ENCODE measurements at regions not wholly inside any gene's neighbourhood (a gene's known extent, or its start where the extent isn't known, plus 50 kb on each side); places are given as distances from the start of the nearest gene placed in this dataset.

DNA sequence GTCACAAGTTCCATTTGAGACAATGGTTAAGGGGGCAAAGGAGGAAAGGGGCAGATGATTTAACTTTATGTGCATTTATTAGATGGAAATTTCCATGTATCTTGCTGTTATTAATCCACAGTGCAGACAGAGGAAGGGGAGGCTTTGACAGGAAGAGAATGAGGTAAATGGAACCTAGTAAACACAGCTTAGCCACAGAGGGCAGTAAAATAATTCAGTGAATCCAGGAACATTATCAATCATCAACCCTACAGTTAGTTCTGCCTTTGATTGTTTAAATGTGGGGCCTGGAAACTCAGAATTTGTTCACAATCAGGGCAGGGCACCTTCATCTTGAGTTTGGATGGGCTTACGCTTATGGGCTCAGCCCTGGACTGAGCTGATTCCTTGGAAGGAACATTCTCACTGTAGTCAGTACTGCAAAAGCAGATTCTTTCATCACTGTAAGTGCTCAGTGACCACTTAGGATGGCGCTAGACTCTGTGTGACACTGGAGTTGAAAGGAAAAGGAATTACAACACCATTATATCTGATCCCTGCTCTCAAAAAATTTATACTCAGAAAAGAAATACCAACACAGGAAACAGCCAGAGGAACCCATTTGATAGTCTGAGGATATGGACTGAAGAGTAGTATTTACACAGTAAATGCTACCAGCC, 169.5 kb downstream of the PIK3R1 start:
- H3K4me3 ChIP-seq (ENCODE audit: low read depth, low read length) = no peak overlapping the region

DNA sequence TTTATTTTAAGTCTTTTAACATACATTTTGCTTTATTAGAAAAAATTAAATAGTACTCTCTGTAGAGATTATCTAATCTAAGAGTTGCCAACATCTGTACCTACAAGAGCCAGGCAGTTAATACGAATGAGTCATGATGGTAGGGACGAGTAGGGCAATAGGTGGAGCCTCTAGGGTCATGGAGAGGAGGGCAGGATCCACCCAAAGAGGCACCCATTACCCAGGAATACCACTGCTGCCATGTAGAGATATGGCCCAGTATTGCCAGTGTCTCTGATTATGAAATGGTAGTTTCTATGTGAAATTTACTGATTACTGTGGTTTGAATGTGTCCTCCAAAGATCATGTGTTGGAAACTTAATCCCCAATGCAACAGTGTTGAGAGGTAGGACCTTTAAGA, 170.4 kb downstream of the PIK3R1 start:
- TF ChIP-seq CTCF (IDR thresholded peaks at IDR 0.05; ENCODE audit: low read depth, low read length) = no peak

More for the DNA sequence above, 169.5 kb downstream of the PIK3R1 start:
- TF ChIP-seq CTCF (IDR thresholded peaks at IDR 0.05; ENCODE audit: low read depth, low read length) = no peak

DNA sequence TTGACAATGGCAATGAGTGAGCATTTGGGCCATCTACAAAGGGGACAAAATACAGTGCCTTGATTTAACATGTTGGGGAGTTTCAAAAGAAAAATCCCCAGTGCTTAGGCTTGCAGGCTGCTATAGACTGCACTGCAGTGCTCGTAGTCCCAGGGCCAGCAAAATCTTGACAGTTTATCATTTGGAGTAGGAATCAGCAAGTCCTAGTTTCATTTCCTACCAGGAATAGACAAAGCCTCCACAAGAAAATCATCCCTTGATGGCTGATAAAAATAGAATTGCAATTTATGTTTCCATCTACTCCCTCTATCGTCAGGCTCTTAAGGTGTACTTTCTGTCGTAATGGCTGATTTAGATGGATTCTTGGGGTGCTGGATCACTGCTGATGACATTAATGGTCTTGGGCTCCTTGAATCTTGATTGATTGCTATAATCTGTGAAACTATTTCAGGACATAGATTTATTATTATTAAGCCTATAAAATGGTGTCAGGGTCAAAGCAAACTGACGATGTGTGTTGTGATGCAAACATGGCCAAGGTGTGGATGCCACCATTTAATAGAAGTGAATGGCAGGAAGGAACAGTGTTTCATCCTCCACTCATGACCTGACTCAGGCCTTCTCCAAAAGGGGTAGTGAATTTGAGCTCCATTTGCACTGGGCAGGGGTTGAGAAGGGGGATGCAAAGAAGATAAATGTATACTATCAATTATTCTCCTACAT, 171.7 kb downstream of the PIK3R1 start:
- TF ChIP-seq CTCF (IDR thresholded peaks at IDR 0.05; ENCODE audit: low read depth, low read length) = no peak
- no peak overlapping the region for H3K4me3 ChIP-seq (ENCODE audit: low read depth, low read length)

More for the DNA sequence above, 170.4 kb downstream of the PIK3R1 start:
- H3K4me3 ChIP-seq (ENCODE audit: low read depth, low read length) = no peak overlapping the region

DNA sequence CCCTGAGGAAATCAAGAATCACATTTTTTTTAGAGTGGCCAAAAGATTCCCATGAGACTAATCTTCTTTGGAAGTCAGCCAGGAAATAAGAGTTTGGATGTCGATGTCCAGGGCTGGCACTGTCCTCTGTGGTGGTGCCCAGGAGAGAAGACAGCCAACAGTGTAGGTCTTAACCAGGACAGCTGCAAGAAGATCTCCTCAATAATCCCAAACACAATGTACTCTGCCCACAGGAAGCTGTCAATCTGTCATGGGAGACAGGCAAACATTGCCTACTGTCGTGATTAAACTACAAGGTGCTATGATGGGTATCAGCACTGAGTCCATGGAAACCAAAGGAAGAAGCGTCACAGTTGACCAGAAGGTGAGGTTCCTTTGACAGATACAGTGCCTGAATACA, 174.1 kb downstream of the PIK3R1 start:
- no peak overlapping the region for H3K4me3 ChIP-seq (ENCODE audit: low read depth, low read length)
- no peak for TF ChIP-seq CTCF (IDR thresholded peaks at IDR 0.05; ENCODE audit: low read depth, low read length)

- no peak overlapping the region for H3K4me3 ChIP-seq (ENCODE audit: low read depth, low read length)
- no peak for TF ChIP-seq CTCF (IDR thresholded peaks at IDR 0.05; ENCODE audit: low read depth, low read length)
Observed at GRCh38 chr5:68392617-68393016, 177.1 kb downstream of the PIK3R1 start.

DNA sequence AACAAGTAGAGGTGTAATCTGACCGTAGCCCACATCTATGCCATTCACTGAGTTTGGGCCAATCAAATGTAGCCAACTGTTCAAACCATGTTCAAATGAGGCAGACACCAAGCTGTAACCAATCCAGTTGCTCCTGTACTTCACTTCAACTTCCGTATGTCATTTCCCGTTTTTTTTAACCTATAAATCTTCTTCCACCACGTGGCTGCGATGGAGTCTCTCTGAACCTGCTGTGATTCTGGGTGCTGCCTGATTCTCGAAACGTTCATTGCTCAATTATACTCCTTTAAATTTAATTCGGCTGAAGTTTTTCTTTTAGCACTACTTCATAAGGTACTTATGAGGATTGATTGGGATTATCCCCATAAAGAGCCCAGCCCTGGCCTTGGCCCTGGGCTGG, 179.7 kb downstream of the PIK3R1 start:
- TF ChIP-seq CTCF (IDR thresholded peaks at IDR 0.05; ENCODE audit: low read depth, low read length) = no peak

GRCh38 chr5:68395926-68396511, 180.5 kb downstream of the PIK3R1 start:
- TF ChIP-seq CTCF (IDR thresholded peaks at IDR 0.05; ENCODE audit: low read depth, low read length) = no peak
- H3K4me3 ChIP-seq (ENCODE audit: low read depth, low read length) = no peak overlapping the region

More for the DNA sequence above, 179.7 kb downstream of the PIK3R1 start:
- no peak overlapping the region for H3K4me3 ChIP-seq (ENCODE audit: low read depth, low read length)
